Heart left ventricle (tissue), 13 donors: ENCODE measurements at regions not wholly inside any gene's neighbourhood (a gene's known extent, or its start where the extent isn't known, plus 50 kb on each side); places are given as distances from the start of the nearest gene placed in this dataset.

Experiments
- CTCF ChIP-seq, 12 donors: fragments of 200-600 bp; sonication (generic) in 4 of 12; IDR thresholded peaks; one replicate each; pipeline versions ENCODE4 v1.5.0 to v1.8.0; 2018 to 2022; ENCODE audit warnings: antibody characterized with exemption in 12 of 12, mild to moderate bottlenecking in 5 of 12
- POLR2A ChIP-seq, 2 donors: fragments of 450-650 bp; IDR thresholded peaks; one replicate each; pipeline ENCODE4 v1.6.1; 2017; ENCODE audit warnings: antibody characterized with exemption in 2 of 2, mild to moderate bottlenecking in 2 of 2, moderate library complexity in 2 of 2
- donor health status: ischemic (EF 13 %, LVEDD 7.1; RV severe dilation, severe dysfunction).
- donor health status: DM: no; HTN: yes; CAD: no.
- donor health status: DM: no; HTN: no; CAD: no.
- donor health status: ischemic (EF 25% LVEDD 6.9; RV normal size, moderate dysfunction).
- donor health status: ischemic (EF 25% LVEDD 5.7; RV mildly dilated, moderate dysfunction).
- donor health status: ischemic (EF 35%, LVEDD 5.7; RV mildly dilated, moderate dysfunction).
- donor health status: nonischemic (EF 11% LVEDD 7.7; RV severe dilation, severe dysfunction).
- donor health status: DM: yes; HTN: yes; CAD: no.
- donor health status: PGD.
- donor health status: ischemic (EF 29% LVEDD 5.4; RV normal size, mild dysfunction).
- donor health status: nonischemic (EF 23%, LVEDD 6.1; RV moderate dilation, normal function).

GRCh38 chr4:107270614-107271013 lies 234.5 kb upstream of the DKK2 start:
- TF ChIP-seq POLR2A (IDR thresholded peaks at IDR 0.05), result no peak
- no peak for TF ChIP-seq CTCF (IDR thresholded peaks at IDR 0.05)
